ENCODE measurements at regions not wholly inside any gene's neighbourhood (a gene's known extent, or its start where the extent isn't known, plus 50 kb on each side); places are given as distances from the start of the nearest gene placed in this dataset.

DNA sequence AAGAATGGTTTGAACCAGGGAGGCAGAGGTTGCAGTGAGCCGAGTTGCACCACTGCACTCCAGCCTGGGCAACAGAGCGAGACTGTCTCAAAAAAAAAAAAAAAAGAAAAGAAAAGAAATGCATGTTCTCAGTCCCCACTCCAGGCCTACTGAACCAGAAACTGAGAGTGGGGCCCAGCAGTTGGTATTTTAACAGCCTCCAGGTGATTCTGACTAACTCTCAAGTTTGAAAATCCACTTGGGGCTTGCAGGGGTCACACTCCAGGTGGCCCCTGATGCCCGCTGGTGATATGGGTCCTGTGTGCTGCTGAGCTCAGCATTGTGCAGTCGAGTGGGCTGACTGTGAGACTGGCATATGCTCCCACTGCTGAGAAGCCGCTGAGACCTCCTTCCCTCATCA lies 133.7 kb upstream of the C2CD4B start:
- TF ChIP-seq, protein P1, sequence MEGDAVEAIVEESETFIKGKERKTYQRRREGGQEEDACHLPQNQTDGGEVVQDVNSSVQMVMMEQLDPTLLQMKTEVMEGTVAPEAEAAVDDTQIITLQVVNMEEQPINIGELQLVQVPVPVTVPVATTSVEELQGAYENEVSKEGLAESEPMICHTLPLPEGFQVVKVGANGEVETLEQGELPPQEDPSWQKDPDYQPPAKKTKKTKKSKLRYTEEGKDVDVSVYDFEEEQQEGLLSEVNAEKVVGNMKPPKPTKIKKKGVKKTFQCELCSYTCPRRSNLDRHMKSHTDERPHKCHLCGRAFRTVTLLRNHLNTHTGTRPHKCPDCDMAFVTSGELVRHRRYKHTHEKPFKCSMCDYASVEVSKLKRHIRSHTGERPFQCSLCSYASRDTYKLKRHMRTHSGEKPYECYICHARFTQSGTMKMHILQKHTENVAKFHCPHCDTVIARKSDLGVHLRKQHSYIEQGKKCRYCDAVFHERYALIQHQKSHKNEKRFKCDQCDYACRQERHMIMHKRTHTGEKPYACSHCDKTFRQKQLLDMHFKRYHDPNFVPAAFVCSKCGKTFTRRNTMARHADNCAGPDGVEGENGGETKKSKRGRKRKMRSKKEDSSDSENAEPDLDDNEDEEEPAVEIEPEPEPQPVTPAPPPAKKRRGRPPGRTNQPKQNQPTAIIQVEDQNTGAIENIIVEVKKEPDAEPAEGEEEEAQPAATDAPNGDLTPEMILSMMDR (IDR thresholded peaks at IDR 0.05; ENCODE audit: low read depth, low read length), result no peak
- no peak for TF ChIP-seq EZH2phosphoT487 (IDR thresholded peaks at IDR 0.05; ENCODE audit: low read depth)

Data from OCI-LY3 (cell line).